ENCODE measurements at regions not wholly inside any gene's neighbourhood (a gene's known extent, or its start where the extent isn't known, plus 50 kb on each side); places are given as distances from the start of the nearest gene placed in this dataset.

- ATAC-seq = no peak
These were observed 104.4 kb downstream of the SEC23IP start for GRCh38 chr10:119996944-119997343.

GRCh38 chr10:119997429-119997828 is 104.9 kb downstream of the SEC23IP start:
- intact Hi-C loops (cut with micrococcal nuclease) = no loop called here
- DNase-seq (no peak), ATAC-seq (no peak)

More at GRCh38 chr10:119996944-119997343, 104.4 kb downstream of the SEC23IP start:
- intact Hi-C loops (cut with micrococcal nuclease) = no loop called here
- no peak for DNase-seq

GRCh38 chr10:120002785-120003184 is 110.3 kb downstream of the SEC23IP start:
- intact Hi-C loops (cut with micrococcal nuclease) = no loop called here
- ATAC-seq (no peak), DNase-seq (no peak)

- intact Hi-C loops (cut with micrococcal nuclease) = no loop called here
- no peak for DNase-seq
- no peak for ATAC-seq
These were observed 113.0 kb downstream of the SEC23IP start for GRCh38 chr10:120005207-120006201.

GRCh38 chr10:120007261-120007660 is 114.7 kb downstream of the SEC23IP start:
- ATAC-seq (no peak), DNase-seq (no peak)
- intact Hi-C loops (cut with micrococcal nuclease) = no loop called here

GRCh38 chr10:120011359-120012130 is 119.0 kb downstream of the SEC23IP start:
- intact Hi-C loops (cut with micrococcal nuclease) = no loop called here
- DNase-seq = no peak
- ATAC-seq = no peak

- intact Hi-C loops (cut with micrococcal nuclease) = no loop called here
- no peak for DNase-seq
- ATAC-seq = no peak
These were observed 119.5 kb downstream of the SEC23IP start for GRCh38 chr10:120012131-120012400.

GRCh38 chr10:120012566-120012965 is 120.0 kb downstream of the SEC23IP start:
- no peak for DNase-seq
- ATAC-seq = no peak

GRCh38 chr10:120014031-120014430 is 121.5 kb downstream of the SEC23IP start:
- ATAC-seq (no peak), DNase-seq (no peak)
- intact Hi-C loops (cut with micrococcal nuclease) = no loop called here

More at GRCh38 chr10:120012566-120012965, 120.0 kb downstream of the SEC23IP start:
- intact Hi-C loops (cut with micrococcal nuclease) = no loop called here

GRCh38 chr10:120015064-120015463 is 122.5 kb downstream of the SEC23IP start:
- no peak for DNase-seq
- no peak for ATAC-seq
- intact Hi-C loops (cut with micrococcal nuclease) = no loop called here

GRCh38 chr10:120016906-120017305 is 124.4 kb downstream of the SEC23IP start:
- intact Hi-C loops (cut with micrococcal nuclease) = no loop called here

GRCh38 chr10:120017733-120018417 is 125.3 kb downstream of the SEC23IP start:
- intact Hi-C loops (cut with micrococcal nuclease) = no loop called here
- DNase-seq (no peak), ATAC-seq (no peak)

More at GRCh38 chr10:120016906-120017305, 124.4 kb downstream of the SEC23IP start:
- ATAC-seq = no peak
- DNase-seq = no peak

- ATAC-seq (no peak), DNase-seq (no peak)
- intact Hi-C loops (cut with micrococcal nuclease) = no loop called here
These were observed 126.2 kb downstream of the SEC23IP start for GRCh38 chr10:120018695-120019094.

GRCh38 chr10:120019568-120019967 is 127.0 kb downstream of the SEC23IP start:
- intact Hi-C loops (cut with micrococcal nuclease) = no loop called here
- no peak for ATAC-seq
- no peak for DNase-seq

GRCh38 chr10:120022357-120022756 is 129.8 kb downstream of the SEC23IP start:
- ATAC-seq (no peak), DNase-seq (no peak)
- intact Hi-C loops (cut with micrococcal nuclease) = no loop called here

GRCh38 chr10:120034236-120034635 is 141.7 kb downstream of the SEC23IP start:
- ATAC-seq = no peak

GRCh38 chr10:120039046-120039445 is 146.5 kb downstream of the SEC23IP start:
- no peak for DNase-seq
- ATAC-seq = no peak
- intact Hi-C loops (cut with micrococcal nuclease) = no loop called here

More at GRCh38 chr10:120034236-120034635, 141.7 kb downstream of the SEC23IP start:
- intact Hi-C loops (cut with micrococcal nuclease) = no loop called here
- no peak for DNase-seq

- ATAC-seq = no peak
- intact Hi-C loops (cut with micrococcal nuclease) = no loop called here
- DNase-seq = no peak
These were observed 147.3 kb downstream of the SEC23IP start for GRCh38 chr10:120039826-120040225.

- intact Hi-C loops (cut with micrococcal nuclease) = no loop called here
These were observed 149.5 kb downstream of the SEC23IP start for GRCh38 chr10:120041807-120042559.

More at GRCh38 chr10:120041807-120042559, 149.5 kb downstream of the SEC23IP start:
- DNase-seq (peak; percentile 26), ATAC-seq (no peak)

Data from left ventricle myocardium superior (tissue), 1 donor.